PC-3 (cell line): ENCODE measurements at regions not wholly inside any gene's neighbourhood (a gene's known extent, or its start where the extent isn't known, plus 50 kb on each side); places are given as distances from the start of the nearest gene placed in this dataset.
"Not testable (repeated sequence)": the region's sequence is repeated elsewhere in the genome, so short reads cannot be mapped to it uniquely, and the experiment has no call there.

Source experiments
- EZH2 ChIP-seq: fragments of 300-600 bp; sonication (generic); IDR thresholded peaks from one replicate; pipeline ENCODE4 v1.6.1; 2017; ENCODE audit warnings: antibody characterized with exemption, mild to moderate bottlenecking, low read length; ENCODE audit not compliant: unreplicated experiment
- EZH2phosphoT487 ChIP-seq: fragments of 300-600 bp; sonication (generic); IDR thresholded peaks from 2 replicates; pipeline ENCODE4 v1.6.1; 2018; ENCODE audit warnings: mild to moderate bottlenecking, antibody characterized with exemption, low read length, borderline replicate concordance
- TF ChIP-seq, protein P1 (sequence below): fragments of 300-600 bp; sonication (generic); conservative IDR thresholded peaks from 2 replicates; pipeline ENCODE4 v1.5.1; 2017; ENCODE audit warnings: antibody characterized with exemption, low read depth, mild to moderate bottlenecking, low read length

DNA sequence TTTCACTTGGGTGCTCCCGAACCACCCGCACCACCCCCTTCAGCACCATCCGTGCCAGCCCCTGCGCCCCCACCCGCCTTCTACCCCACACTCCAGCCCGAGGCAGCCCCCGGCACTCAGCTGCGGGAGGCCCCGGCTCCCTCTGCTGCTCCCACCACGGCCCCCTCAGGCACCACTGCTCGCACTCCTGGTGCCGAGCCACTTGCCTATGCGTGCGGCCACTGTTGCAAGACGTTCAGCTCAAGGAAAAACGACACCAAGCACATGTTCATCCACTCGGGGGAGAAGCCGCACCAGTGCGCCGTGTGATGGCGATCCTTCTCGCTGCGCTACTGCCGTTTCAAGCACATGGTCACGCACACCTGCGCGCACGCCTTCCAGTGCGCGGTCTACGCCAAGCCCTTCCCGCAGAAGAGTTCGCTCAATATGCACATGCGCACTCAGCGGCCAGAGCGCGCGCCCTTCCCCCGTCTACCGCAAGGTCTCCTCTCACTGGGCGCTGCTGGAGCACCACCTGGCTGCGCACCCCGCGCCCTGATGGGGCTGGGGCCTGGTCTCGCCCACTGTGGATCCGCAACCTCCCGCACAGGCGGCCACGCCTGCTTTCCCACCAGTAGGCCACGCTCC, 88.4 kb downstream of the LIMS4 start:
- TF ChIP-seq, protein P1, sequence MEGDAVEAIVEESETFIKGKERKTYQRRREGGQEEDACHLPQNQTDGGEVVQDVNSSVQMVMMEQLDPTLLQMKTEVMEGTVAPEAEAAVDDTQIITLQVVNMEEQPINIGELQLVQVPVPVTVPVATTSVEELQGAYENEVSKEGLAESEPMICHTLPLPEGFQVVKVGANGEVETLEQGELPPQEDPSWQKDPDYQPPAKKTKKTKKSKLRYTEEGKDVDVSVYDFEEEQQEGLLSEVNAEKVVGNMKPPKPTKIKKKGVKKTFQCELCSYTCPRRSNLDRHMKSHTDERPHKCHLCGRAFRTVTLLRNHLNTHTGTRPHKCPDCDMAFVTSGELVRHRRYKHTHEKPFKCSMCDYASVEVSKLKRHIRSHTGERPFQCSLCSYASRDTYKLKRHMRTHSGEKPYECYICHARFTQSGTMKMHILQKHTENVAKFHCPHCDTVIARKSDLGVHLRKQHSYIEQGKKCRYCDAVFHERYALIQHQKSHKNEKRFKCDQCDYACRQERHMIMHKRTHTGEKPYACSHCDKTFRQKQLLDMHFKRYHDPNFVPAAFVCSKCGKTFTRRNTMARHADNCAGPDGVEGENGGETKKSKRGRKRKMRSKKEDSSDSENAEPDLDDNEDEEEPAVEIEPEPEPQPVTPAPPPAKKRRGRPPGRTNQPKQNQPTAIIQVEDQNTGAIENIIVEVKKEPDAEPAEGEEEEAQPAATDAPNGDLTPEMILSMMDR: not testable (repeated sequence)
- TF ChIP-seq EZH2, EZH2phosphoT487: not testable (repeated sequence)
